SK-N-SH treated with all-trans-retinoic acid at 6 μM for 48 hours (cell line): ENCODE measurements at regions not wholly inside any gene's neighbourhood (a gene's known extent, or its start where the extent isn't known, plus 50 kb on each side); places are given as distances from the start of the nearest gene placed in this dataset.

Experiments
- BACH2 ChIP-seq: fragments of 250-450 bp; sonication (Bioruptor Pico); IDR thresholded peaks from 2 replicates; pipeline ENCODE4 v1.9.0; 2021; ENCODE audit warnings: mild to moderate bottlenecking, borderline replicate concordance
- ESRRG ChIP-seq: fragments of 250-450 bp; sonication (Bioruptor Pico); IDR thresholded peaks from 2 replicates; pipeline ENCODE4 v1.6.1; 2021; ENCODE audit warnings: mild to moderate bottlenecking
- RARB ChIP-seq: fragments of 250-450 bp; sonication (Bioruptor Pico); IDR thresholded peaks from 2 replicates; pipeline ENCODE4 v1.8.0; 2021; ENCODE audit warnings: mild to moderate bottlenecking, moderate library complexity
- SNAI2 ChIP-seq: fragments of 250-450 bp; sonication (Bioruptor Pico); IDR thresholded peaks from 2 replicates; pipeline ENCODE4 v1.5.0; 2020; ENCODE audit warnings: mild to moderate bottlenecking, moderate library complexity
- TOX ChIP-seq: fragments of 250-450 bp; sonication (Bioruptor Pico); IDR thresholded peaks from 2 replicates; pipeline ENCODE4 v1.8.0; 2021; ENCODE audit warnings: mild to moderate bottlenecking, moderate library complexity, borderline replicate concordance
- ZFP3 ChIP-seq: fragments of 250-450 bp; sonication (Bioruptor Pico); IDR thresholded peaks from 2 replicates; pipeline ENCODE4 v1.5.0; 2020; ENCODE audit warnings: mild to moderate bottlenecking, moderate library complexity
- ZNF565 ChIP-seq: fragments of 450-650 bp; formaldehyde crosslinking; conservative IDR thresholded peaks from 2 replicates; pipeline ENCODE4 v1.5.0; 2020; ENCODE audit warnings: low read depth, mild to moderate bottlenecking, moderate library complexity
- ZNF8 ChIP-seq: fragments of 450-650 bp; formaldehyde crosslinking; IDR thresholded peaks from 2 replicates; pipeline ENCODE4 v1.5.0; 2020; ENCODE audit warnings: mild to moderate bottlenecking, moderate library complexity
- TF ChIP-seq, protein P1 (sequence below): fragments of 250-450 bp; sonication (Bioruptor Pico); IDR thresholded peaks from 2 replicates; pipeline ENCODE4 v1.8.0; 2021; ENCODE audit warnings: low read depth, mild to moderate bottlenecking, moderate library complexity, borderline replicate concordance
- TF ChIP-seq, protein P2 (sequence below): fragments of 250-450 bp; sonication (Bioruptor Pico); IDR thresholded peaks from 2 replicates; pipeline ENCODE4 v1.8.0; 2020; ENCODE audit warnings: mild to moderate bottlenecking, moderate library complexity, borderline replicate concordance
- TF ChIP-seq, protein P3 (sequence below): fragments of 250-450 bp; sonication (Bioruptor Pico); IDR thresholded peaks from 2 replicates; pipeline ENCODE4 v1.5.1; 2021; ENCODE audit warnings: mild to moderate bottlenecking, moderate library complexity

DNA sequence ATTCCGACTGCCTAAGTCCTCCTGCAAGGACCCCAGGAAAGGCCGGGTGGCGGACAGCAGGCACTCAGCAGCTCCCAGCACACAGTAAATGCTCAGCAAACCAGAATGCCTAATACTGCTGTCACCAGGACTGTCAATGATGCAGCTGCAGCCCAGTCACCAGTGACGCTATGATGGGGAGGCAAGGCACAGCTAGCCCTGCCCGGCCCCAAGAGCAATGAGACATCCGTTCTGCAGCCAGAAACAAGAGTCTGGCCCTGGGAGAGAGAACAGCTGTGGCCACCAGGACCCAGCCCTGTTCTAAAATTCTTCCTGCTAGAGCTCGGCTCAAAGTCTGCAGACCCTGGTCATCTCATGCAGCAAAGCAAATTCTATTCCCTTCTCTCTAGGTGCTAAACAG, 69.8 kb downstream of the NCOR2 start:
- TF ChIP-seq ZFP3 (CRISPR knock-in tag) (no peak), ZNF8 (CRISPR knock-in tag) (no peak), BACH2 (no peak), SNAI2 (CRISPR knock-in tag) (no peak), ESRRG (CRISPR knock-in tag) (no peak), ZNF565 (CRISPR knock-in tag) (no peak), RARB (CRISPR knock-in tag) (no peak), TOX (CRISPR knock-in tag) (no peak)
- TF ChIP-seq, protein P1, sequence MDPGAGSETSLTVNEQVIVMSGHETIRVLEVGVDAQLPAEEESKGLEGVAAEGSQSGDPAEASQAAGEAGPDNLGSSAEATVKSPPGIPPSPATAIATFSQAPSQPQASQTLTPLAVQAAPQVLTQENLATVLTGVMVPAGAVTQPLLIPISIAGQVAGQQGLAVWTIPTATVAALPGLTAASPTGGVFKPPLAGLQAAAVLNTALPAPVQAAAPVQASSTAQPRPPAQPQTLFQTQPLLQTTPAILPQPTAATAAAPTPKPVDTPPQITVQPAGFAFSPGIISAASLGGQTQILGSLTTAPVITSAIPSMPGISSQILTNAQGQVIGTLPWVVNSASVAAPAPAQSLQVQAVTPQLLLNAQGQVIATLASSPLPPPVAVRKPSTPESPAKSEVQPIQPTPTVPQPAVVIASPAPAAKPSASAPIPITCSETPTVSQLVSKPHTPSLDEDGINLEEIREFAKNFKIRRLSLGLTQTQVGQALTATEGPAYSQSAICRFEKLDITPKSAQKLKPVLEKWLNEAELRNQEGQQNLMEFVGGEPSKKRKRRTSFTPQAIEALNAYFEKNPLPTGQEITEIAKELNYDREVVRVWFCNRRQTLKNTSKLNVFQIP (CRISPR knock-in tag): no peak
- TF ChIP-seq, protein P2, sequence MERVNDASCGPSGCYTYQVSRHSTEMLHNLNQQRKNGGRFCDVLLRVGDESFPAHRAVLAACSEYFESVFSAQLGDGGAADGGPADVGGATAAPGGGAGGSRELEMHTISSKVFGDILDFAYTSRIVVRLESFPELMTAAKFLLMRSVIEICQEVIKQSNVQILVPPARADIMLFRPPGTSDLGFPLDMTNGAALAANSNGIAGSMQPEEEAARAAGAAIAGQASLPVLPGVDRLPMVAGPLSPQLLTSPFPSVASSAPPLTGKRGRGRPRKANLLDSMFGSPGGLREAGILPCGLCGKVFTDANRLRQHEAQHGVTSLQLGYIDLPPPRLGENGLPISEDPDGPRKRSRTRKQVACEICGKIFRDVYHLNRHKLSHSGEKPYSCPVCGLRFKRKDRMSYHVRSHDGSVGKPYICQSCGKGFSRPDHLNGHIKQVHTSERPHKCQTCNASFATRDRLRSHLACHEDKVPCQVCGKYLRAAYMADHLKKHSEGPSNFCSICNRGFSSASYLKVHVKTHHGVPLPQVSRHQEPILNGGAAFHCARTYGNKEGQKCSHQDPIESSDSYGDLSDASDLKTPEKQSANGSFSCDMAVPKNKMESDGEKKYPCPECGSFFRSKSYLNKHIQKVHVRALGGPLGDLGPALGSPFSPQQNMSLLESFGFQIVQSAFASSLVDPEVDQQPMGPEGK (CRISPR knock-in tag): no peak
- TF ChIP-seq, protein P3, sequence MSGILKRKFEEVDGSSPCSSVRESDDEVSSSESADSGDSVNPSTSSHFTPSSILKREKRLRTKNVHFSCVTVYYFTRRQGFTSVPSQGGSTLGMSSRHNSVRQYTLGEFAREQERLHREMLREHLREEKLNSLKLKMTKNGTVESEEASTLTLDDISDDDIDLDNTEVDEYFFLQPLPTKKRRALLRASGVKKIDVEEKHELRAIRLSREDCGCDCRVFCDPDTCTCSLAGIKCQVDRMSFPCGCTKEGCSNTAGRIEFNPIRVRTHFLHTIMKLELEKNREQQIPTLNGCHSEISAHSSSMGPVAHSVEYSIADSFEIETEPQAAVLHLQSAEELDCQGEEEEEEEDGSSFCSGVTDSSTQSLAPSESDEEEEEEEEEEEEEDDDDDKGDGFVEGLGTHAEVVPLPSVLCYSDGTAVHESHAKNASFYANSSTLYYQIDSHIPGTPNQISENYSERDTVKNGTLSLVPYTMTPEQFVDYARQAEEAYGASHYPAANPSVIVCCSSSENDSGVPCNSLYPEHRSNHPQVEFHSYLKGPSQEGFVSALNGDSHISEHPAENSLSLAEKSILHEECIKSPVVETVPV (CRISPR knock-in tag): no peak
